ENCODE measurements at regions not wholly inside any gene's neighbourhood (a gene's known extent, or its start where the extent isn't known, plus 50 kb on each side); places are given as distances from the start of the nearest gene placed in this dataset.

DNA sequence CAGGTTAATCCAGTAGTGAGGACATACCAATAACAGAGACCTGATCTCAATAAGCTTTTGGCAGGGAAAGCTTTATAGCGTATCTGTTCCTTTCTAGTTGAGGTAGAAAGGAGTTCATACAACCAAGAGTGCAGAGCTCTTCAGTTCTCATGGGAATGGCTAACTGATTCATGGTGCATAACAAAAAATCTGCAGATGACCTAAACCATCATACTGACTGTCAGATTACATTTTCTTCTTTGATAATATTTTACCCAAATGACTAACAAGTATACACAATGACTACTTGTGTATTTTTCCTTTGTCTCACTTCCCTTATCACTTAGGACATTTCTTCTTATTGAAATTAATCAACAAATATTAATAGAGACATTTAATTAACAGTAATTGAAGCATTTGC lies 140.0 kb upstream of the SERTAD2 start (continued):
- TF ChIP-seq YY1 (IDR thresholded peaks at IDR 0.05; ENCODE audit: low read depth, low read length), result no peak

All from H1 (cell line).